ENCODE measurements at regions not wholly inside any gene's neighbourhood (a gene's known extent, or its start where the extent isn't known, plus 50 kb on each side); places are given as distances from the start of the nearest gene placed in this dataset.

DNA sequence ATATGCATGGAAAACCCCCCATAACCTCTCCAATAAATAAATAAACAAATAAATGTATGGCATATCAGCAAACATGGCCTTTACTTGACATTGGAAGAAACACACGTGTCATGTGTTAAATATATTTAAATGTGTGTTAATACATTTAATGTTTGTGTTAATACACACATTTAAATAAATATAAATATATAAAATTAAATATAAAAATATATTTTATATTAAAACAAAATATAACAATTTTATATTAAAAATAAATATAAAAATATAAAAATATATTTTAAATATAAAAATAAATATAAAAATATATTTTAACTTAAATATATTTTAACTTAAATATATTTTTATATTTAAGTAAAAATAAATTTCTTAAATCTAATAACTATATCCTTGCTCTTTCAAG is 187.6 kb upstream of the CXXC4 start:
- no peak for DNase-seq

DNA sequence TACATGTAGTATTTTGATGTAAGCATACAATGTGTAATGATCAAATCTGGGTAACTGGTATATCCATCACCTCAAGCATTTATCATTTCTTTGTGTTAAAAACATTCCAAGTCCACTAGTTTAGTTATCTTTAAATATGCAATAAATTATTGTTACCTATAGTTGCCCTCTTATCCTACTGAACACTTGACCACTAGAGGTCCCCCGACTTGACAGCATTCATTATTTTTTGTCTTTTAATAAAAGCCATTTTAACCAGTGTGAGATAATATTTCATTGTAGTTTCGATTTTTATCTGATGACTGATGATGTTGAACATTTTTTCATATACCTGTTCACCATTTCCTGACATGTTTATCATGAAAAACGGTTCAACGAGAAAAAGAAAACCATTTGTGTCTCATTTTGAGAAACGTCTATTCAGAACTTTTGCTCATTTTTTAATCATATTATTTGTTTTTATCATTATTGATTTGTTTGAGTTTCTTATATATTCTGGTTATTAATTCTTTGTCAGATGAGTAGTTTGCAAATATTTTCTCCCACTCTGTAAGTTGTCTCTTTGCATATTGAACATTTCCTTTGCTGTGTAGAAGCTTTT is 199.0 kb upstream of the CXXC4 start:
- DNase-seq, result peak in 1 of 5 experiments; percentile 20

DNA sequence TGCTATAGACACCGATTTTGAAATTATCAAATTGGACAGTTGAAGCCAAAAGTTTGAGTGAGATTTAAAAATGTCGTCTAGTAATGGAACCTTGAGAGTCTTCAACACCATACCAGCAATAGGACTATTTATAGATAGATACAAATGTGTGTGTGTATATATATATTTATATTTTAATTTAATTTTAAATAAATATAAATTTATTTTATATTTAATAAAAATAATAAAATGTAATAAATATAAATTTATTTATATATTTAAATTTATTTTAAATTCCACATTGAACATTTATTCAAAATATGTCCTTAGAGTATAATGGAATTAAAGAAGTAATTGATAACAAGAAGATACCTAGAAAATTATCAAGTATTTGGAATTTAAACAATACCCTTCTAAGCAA is 221.9 kb upstream of the CXXC4 start:
- no peak for DNase-seq

DNA sequence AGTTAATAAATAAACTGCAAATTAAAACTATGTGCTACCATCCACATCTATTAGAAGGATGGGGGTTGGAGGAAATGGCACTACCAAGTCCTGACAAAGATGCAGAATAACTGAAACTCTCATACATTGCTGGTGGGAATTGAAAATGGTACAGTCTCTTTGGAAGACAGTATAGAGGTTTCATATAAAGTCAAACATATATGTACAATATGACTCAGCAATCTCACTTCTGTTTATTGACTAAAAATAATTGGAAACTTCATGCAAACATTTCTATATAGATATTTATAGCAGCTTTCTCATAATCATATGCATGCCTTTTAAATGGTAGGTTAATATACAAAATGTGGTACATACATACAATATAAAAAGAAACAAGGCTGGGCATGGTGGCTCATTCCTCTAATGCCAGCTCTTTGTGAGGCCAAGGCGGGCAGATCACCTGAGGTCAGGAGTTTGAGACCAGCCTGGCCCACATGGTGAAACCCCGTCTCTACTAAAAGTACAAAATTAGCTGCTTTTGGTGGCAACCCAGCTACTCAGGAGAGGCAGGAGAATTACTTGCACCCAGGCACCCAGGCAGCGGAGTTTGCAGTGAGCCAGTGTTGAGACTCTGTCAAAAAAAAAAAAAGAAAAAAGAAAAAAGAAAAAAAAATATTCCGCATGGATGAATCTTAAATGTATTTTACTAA is 225.0 kb upstream of the CXXC4 start:
- no peak for DNase-seq

DNA sequence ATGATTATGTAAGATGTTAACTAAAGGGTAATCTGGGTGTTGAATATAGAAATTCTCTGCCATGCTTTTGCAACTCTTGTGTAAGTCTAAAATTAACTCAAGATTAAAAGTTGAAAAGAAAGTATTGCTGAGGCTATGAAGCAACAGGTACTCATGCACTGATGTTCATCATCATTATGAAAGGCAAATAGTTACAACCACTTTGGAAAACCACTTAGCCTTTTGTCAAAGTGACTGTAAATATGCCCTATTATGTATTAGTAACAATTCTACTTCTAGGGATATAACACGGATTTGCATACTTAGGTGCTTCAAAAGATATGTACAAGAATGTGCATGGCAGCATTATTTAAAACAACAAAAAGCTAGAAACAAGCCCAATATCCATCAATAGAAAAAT is 227.8 kb upstream of the CXXC4 start:
- no peak for DNase-seq

DNA sequence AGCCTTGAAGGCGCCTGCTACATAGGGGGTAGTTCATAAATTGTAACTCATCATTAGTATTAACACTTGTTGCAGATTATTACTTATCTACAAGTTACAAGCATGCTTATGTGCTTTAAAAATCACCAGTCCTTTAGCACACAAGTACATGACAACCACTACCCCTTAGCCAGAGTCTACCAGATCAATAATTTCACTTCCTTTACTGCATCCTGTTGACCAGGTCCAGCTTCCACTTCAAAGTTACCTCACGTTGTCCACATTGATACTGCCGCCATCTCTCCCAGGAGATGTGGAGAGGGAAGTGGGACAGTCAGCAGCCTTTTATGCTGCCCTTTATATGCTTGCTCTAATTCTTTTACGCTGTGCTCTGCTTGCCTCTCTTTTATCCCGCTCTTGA is 231.3 kb upstream of the CXXC4 start:
- DNase-seq, result no peak

DNA sequence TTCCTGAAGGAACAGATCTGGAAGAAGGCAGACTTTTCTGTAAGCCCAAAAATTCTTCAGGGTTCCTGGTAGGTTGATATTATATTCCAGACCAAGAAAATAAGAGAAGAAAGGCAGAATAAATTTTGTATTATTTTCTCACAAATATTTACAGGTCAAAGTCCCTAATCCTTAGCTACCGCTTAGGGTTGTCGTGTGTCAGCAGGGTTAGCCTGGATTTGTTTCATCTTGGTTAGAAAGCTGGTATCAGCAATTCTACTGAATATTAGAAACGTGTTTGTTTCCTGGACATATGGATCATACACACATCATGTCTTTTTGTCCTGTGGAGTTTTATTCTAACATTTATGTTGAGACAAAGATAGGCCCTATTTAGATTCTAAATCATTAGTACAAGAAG is 232.9 kb upstream of the CXXC4 start:
- DNase-seq, result no peak

DNA sequence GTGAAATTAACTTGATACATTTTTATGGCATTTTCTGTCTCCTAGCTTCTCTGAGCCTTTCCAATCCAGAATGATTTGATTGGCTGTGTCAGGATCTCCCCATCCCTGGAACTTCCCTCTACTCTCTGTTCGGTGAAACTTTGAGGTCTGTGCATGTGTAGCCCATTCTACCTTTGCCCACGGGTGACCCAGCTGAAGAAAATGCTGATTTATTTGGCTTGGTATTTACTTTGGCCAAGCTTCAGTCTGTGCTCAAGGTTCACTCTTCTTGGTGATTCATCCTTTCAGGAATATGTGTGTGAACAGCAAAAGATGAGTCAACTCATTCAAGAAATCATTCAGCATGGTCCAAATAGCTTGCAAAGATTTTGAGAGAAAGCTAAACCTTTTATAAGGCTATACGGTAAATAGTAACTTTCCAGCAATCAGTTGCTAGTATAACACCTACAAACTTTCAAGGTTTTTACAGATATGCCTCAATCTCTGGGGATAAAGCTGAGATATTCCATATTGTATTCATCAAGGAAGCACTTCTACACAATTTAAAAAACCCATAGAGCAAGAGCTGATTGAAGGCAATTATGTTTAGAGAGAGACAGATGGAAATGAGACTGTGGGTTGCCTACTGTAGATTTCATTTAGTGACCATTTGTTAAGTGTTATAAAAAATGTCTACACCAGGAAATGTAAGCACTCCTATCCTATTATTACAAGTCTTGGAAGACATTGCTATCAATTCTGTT is 233.9 kb upstream of the CXXC4 start:
- DNase-seq, result no peak

DNA sequence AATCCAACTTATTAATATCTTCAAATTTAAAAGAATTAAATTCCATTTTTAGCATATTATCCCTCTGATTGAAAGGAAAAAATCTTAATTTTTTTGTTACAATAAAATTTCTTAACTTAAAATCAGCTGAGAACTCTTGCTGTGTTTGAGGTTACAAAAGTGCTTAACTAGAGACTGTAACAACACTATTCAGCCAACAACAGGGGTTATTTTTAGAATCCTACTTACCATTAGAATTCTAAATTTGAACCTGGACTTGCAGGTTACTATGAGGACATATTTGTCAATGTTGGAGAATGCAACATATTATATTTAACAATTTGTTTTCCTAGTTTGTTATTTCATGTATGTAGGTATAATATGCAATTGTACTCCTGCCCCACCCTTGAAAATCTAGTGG is 238.1 kb upstream of the CXXC4 start:
- no peak for DNase-seq

DNA sequence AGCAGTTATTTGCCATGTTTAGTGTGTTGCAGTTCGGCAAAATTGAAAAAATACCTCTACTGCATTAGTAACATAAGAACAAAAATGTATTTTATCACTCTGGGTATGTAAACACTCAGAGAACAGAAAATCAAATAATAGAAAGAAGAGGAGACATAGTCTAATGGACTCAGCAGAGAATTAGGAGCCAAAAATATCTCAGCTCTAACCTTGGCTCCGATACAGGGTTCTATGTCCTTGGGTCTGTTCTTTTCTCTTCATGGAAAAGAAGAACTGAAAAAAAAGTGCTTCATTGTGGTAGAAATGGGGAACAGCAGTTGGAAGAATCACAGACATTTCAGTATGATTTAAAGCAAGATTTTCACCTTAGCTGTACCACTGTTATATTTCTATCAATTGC is 240.5 kb upstream of the CXXC4 start:
- no peak for DNase-seq

DNA sequence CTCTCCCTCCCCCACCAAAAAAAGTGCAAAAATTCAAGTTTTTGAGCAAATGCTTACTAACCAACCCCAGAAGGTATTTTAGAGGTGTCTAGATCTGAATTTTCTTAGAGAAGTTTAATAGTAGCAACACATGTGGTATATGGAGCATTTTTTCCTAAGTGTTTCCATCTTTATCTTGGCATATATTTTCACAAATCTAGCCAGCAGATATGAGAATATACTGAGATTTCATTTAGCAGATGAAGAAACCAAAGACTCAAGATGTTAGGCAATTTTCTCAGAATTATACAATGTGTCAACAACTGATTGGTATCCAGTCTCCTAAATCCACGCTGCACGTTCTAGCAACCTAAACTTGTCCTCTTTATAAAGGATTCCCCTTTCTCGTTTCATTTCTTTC is 245.5 kb upstream of the CXXC4 start:
- DNase-seq, result no peak

DNA sequence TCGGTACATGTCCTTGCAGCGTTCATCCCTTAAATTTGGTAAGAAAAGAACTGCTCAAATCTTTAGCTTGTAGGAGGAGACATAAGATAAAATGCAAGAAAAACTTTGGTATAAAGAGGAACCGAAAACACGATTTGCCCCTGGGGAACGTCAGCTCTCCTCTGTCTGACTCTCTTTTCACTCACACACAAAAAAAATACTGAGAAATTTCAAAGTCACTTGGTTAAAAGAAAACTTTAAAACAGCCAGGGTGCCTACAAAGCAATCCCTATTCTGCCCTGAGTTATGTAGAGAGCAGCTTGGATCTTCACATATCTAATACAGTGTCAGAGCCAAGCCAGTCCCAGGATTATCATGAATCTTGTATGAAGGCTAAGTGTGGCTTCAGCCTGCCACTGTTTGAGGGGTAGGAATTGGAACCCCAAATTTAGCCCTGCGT is 248.5 kb upstream of the CXXC4 start:
- DNase-seq, result no peak

DNA sequence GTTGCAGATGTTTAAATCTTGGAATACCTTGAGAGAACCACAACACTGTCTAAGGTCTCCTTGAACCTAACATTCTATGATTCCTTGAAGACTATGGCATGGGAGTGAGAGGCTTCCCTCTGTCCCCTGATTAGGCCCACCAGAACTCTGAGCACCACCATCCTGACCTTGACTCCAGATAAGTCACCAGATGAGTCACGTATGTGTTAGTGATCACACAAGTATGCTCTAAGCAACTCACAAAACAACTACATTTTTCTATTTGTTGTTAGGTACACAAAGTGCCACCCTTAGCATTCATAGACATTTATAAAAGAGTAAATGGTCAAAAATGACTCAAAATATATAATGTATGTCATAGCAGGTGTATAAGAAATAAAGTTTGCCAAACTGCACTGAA is 252.9 kb upstream of the CXXC4 start:
- no peak for DNase-seq

DNA sequence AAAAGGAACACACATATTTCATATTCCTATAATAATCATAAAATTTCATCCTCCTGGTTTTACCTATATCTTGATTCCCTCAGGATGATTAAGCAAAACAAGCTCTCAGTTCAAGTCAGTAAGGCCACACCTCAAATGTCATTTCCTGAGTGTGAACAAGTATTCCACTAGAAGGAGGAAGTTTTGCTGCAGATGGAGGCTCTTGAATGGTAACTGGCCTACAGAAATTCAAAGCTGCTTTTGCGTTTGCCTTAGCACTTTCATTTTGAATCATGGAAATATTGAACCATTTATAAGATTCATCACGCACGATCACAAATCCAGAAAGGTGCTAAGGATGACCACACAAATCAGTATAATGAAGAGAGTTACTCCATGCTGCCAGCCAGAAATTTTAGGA is 254.4 kb upstream of the CXXC4 start:
- peak in 1 of 5 experiments; percentile 3 for DNase-seq

DNA sequence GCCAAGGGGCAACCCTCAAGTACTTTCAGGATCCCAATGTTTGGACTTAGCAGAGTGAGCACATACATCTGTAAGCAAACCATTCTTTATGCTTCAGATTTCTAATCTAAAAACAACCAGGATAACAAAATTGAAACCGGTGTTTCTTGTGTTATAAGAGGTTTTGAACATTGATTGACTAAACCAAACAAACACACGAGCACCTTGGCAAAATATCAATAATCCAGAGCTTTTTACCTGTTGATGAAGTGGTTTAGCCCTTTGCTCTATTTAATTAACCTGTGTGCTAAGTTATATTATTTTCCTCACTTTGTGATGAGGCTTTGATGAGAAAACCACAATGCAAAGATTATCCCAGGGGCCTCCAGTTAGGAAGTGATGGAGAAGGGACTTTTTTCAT is 255.3 kb upstream of the CXXC4 start:
- no peak for DNase-seq

DNA sequence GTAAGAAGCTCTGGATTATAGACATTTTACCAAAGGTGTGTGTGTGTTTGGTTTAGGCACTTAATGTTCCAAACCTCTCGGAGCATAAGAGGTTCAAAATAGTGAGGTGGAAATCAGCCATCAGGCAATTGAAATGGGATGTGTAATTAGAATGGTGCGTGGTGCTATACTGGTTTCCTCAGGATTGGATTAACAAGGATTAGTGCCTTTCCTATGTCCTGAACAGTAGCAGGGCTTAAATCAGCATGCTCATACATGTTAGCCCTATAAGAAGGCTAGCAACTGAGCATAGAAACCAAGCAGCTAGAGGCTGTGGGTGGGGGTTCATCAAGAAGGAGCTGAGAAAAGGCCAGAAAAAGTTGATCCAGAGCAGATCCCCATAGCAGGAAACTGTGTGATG is 256.8 kb upstream of the CXXC4 start:
- DNase-seq, result no peak

DNA sequence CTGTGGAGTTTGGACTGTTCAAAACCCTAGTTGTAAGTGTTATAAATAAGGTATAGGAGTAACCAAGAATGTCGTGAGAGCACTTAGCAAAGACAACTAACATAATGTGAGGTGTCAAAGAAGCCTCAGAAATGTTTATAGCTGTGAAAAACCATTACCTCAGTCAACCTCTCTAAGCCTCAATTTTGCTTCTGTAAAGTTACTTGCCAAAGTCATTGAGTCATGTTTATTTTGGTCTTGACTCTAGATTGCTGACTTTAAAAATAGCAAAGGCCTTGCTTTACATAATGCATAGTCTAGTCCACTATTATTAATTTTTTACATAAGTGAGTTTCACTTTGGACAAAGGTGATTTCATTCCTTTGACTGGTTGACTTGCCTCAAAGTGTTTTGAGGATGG is 257.6 kb upstream of the CXXC4 start:
- DNase-seq, result no peak

DNA sequence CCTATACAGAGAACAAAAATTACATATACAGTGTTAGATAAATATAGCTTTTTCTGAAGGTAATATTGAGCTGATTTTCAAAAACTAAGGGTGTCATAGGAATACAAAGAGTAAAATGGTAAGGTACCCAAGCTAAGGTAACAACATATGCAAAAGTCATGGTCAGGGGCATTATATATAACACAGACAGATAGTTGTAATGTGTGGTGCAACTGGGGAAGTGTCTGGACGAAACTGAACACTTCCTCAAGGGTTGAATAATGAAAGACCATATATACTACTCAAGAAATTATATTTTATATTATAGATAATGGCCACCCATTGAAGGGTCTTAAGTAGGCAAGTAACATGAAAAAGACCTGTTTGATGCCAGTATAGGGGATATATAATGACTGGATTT is 262.1 kb upstream of the CXXC4 start:
- no peak for DNase-seq

DNA sequence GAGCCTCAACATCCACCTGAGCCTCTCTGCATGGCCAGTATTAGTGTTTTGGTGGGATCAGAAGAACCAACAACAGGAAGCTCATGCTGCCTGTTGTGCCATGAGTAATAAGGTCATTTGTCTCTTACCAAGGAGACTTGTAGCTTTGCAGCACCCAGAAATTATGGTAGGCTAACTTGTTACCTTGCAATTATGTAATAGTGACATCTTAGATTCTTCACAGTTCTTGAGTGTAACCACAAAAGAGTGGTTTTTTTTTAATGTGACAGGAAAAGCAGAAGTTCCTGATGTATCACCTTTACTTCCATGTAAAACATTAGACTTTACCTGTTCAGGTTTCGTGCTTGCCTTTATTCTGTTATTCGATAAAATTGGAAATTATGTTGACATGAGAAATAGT is 263.9 kb upstream of the CXXC4 start:
- no peak for DNase-seq

DNA sequence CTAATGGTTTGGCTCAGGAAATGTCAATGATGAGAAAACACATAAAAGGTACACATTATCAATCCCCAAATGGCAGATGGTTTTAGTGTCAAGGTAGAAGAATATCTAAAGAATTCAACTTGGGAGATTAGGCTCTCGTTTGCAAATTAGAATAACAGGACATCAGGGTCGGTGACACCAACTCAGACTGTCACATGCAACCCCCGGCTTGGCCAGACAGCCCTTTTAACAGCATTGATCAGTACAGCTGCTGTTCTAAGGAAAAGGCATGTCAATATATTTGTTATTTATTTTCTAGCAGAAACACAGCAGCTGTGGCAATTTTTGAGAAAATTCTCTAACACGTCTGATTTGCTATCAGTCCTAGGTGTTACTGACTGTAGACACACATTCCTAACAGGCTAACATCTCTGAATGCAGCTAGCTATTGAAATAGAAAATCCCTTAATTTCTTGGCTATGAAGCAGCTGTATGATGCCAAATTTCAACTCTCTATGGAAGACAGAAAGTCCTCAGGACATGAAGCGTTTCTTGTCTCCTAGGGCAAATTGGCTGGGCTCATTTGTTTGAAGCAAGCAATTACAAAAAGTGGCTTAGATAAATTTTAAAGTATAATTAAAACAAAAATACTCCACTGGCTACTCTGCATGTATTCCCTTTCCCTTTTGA is 269.0 kb upstream of the CXXC4 start:
- no peak for DNase-seq

DNA sequence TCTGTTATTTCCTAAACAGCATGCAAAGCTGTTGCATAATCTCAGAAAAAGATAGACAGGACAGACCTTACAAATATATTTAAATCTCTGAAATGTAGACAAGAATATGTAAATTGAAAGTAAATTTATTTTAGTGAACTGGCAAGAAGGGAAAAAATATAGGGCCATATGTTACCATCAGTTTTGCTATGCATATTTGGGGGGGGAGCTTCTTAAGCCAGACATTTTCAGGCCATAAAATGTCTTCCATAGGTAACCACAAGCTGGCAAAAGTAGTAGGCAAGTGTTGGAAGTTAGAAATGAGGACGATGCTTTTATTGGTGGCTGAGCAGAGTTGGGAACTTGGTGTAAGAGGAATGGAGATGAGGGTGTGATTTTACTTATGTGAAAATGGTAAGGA is 272.0 kb upstream of the CXXC4 start:
- DNase-seq, result no peak

DNA sequence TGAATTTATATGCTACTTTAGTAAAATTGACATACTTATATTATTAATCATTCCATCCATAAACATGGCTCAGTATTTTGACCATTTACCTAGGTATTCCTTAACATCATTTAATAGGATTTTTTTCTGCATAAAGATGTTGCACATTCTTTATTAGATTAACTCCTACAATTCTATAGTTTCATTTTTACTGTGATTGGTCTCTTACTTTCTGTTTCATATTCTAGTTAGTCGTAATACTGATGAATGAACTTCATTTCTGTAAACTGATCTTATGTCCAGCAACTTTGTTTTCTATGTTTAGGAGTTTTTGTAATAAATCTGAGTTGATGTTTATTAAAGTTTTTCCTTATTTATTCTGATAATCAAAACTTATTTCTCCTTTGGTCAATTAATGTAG is 278.2 kb upstream of the CXXC4 start:
- DNase-seq, result peak in 1 of 5 experiments; percentile 14

DNA sequence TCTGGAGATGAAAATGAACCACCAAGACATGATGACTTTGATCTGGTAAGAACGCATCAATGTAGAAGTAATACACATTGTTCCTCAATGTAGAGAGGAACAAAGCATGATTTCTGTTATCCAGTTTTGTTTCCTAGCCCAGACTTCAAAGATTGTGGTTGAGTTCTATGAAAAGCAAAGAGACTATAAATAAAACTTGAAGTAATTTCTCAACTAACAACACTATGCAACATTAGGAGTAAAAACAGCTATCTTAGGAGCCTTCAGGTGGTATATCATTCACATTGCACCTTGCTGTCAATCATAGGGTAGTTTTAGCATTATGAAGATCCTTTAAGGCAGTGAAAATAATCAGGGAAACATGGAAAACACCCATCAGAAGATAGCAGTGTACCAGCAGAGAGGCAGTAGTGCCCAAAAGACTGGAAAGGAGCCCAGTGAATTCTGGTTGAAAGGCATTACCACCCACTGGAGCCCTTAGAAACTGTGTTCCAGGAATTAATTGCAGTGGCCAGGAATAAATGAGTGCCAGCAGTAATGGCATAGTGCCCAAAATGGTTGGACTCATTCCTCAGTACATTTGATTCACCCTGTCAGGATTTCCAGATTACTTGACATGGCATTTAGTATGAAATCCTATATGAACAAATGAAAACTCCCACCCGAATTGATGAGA is 300.7 kb upstream of the CXXC4 start:
- DNase-seq, result no peak

Data from T-helper 2 cell (primary cell).